OCI-LY3 (cell line): ENCODE measurements at regions not wholly inside any gene's neighbourhood (a gene's known extent, or its start where the extent isn't known, plus 50 kb on each side); places are given as distances from the start of the nearest gene placed in this dataset.
A peak's percentile ranks its signal among the peaks of the same experiment; 100 is the strongest.

ENCODE experiments used
- H2AFZ ChIP-seq: fragments of 200-600, 300-600 bp; shearing (Covaris generic); 2 replicates; pipeline ENCODE4 v1.6.0; 2014; ENCODE audit warnings: antibody characterized with exemption, low read depth, low read length
- H3K27ac ChIP-seq: fragments of 200-600, 300-600 bp; sonication (generic); 2 replicates; pipeline ENCODE4 v1.5.1; 2014; ENCODE audit warnings: mild to moderate bottlenecking, low read length, moderate library complexity, mixed read lengths
- H3K27me3 ChIP-seq: fragments of 200-600, 300-600 bp; sonication (generic); 2 replicates; pipeline ENCODE4 v1.6.1; 2014; ENCODE audit warnings: low read depth, low read length, mixed read lengths
- H3K36me3 ChIP-seq: fragments of 200-600, 300-600 bp; sonication (generic); replicated peaks from 2 replicates; pipeline ENCODE3; 2014; ENCODE audit warnings: low read depth, low read length, mixed read lengths
- H3K4me1 ChIP-seq: fragments of 300-600, 200-600 bp; sonication (generic); 2 replicates; pipeline ENCODE4 v1.6.1; 2014; ENCODE audit warnings: low read length, mixed read lengths
- H3K4me2 ChIP-seq: fragments of 200-600, 300-600 bp; sonication (generic); 2 replicates; pipeline ENCODE4 v1.6.1; 2014; ENCODE audit warnings: low read length, mixed read lengths
- H3K4me3 ChIP-seq: fragments of 300-600, 200-600 bp; sonication (generic); 2 replicates; pipeline ENCODE4 v1.5.1; 2014; ENCODE audit warnings: antibody characterized with exemption, mild to moderate bottlenecking, low read length, moderate library complexity
- H3K79me2 ChIP-seq: fragments of 300-600, 200-600 bp; shearing (Covaris generic); 2 replicates; pipeline ENCODE4 v1.6.1; 2014; ENCODE audit warnings: mild to moderate bottlenecking, low read length, mixed read lengths
- H3K9ac ChIP-seq: fragments of 300-600, 200-600 bp; shearing (Covaris generic); 2 replicates; pipeline ENCODE4 v1.6.0; 2014; ENCODE audit warnings: mild to moderate bottlenecking, low read length, moderate library complexity
- H3K9me3 ChIP-seq: fragments of 200-600, 300-600 bp; shearing (Covaris generic); 2 replicates; pipeline ENCODE4 v1.6.1; 2014; ENCODE audit warnings: low read length, mixed read lengths; ENCODE audit not compliant: insufficient read depth
- H4K20me1 ChIP-seq: fragments of 200-600, 300-600 bp; sonication (generic); 2 replicates; pipeline ENCODE4 v1.6.1; 2016; ENCODE audit warnings: low read length, mixed read lengths; ENCODE audit not compliant: insufficient read depth
- CTCF ChIP-seq: fragments of 200-600, 300-600 bp; sonication (generic); IDR thresholded peaks from 2 replicates; pipeline ENCODE4 v1.5.1; 2014; ENCODE audit warnings: antibody characterized with exemption, low read length, low read depth
- EZH2phosphoT487 ChIP-seq: fragments of 200-600 bp; shearing (Covaris generic); IDR thresholded peaks from 2 replicates; pipeline ENCODE4 v1.6.1; 2018; ENCODE audit warnings: antibody characterized with exemption, mixed run types, low read depth

GRCh38 chr2:187842315-187842714, 288.1 kb upstream of the TFPI start:
- no peak overlapping the region for H2AFZ ChIP-seq

GRCh38 chr2:187842978-187843847, 289.0 kb upstream of the TFPI start:
- H3K4me3 ChIP-seq: peak overlapping the region; percentile 45
- H3K79me2 ChIP-seq: no peaks in the 10 kb centered on the region
- no peaks in the 10 kb centered on the region for H3K9me3 ChIP-seq
- H3K4me1 ChIP-seq: peaks cover 4% of the 10 kb centered on the region; the same call in 1 of the 2 replicates
- TF ChIP-seq EZH2phosphoT487 (no peak), CTCF (peak; percentile 75)
- no peak overlapping the region for H3K27ac ChIP-seq
- H2AFZ ChIP-seq: peak overlapping the region; percentile 68
- H3K9ac ChIP-seq: no peak overlapping the region
- no peaks in the 10 kb centered on the region for H3K27me3 ChIP-seq
- H3K36me3 ChIP-seq: no peaks in the 10 kb centered on the region
- peak overlapping the region; percentile 58 for H3K4me2 ChIP-seq
- H4K20me1 ChIP-seq: no peaks in the 10 kb centered on the region

More at GRCh38 chr2:187842315-187842714, 288.1 kb upstream of the TFPI start:
- H3K27me3 ChIP-seq: no peaks in the 10 kb centered on the region
- no peak overlapping the region for H3K4me2 ChIP-seq
- H3K4me1 ChIP-seq: peaks cover 4% of the 10 kb centered on the region; the same call in 1 of the 2 replicates
- no peaks in the 10 kb centered on the region for H3K36me3 ChIP-seq
- H3K79me2 ChIP-seq: no peaks in the 10 kb centered on the region
- no peak overlapping the region for H3K4me3 ChIP-seq
- no peak overlapping the region for H3K27ac ChIP-seq
- H3K9ac ChIP-seq: no peak overlapping the region
- no peaks in the 10 kb centered on the region for H4K20me1 ChIP-seq
- no peaks in the 10 kb centered on the region for H3K9me3 ChIP-seq
- TF ChIP-seq CTCF (no peak), EZH2phosphoT487 (no peak)

GRCh38 chr2:187847245-187848208, 293.3 kb upstream of the TFPI start:
- no peak overlapping the region for H3K4me3 ChIP-seq
- no peak overlapping the region for H3K9ac ChIP-seq
- H3K9me3 ChIP-seq: no peaks in the 10 kb centered on the region
- TF ChIP-seq EZH2phosphoT487 (no peak), CTCF (no peak)
- H3K27me3 ChIP-seq: no peaks in the 10 kb centered on the region
- no peak overlapping the region for H3K27ac ChIP-seq
- H3K36me3 ChIP-seq: no peaks in the 10 kb centered on the region
- no peak overlapping the region for H2AFZ ChIP-seq
- no peak overlapping the region for H3K4me2 ChIP-seq
- H4K20me1 ChIP-seq: no peaks in the 10 kb centered on the region
- peaks cover 4% of the 10 kb centered on the region; the same call in 1 of the 2 replicates for H3K4me1 ChIP-seq
- no peaks in the 10 kb centered on the region for H3K79me2 ChIP-seq
